Right atrium auricular region (tissue), 2 donors: ENCODE measurements at regions not wholly inside any gene's neighbourhood (a gene's known extent, or its start where the extent isn't known, plus 50 kb on each side); places are given as distances from the start of the nearest gene placed in this dataset.

Experiments used
- DNase-seq: peaks from one replicate; pipeline ENCODE4 v3.0.0-alpha.2; 2019; ENCODE audit warnings: low spot score
- H3K27ac ChIP-seq, 2 donors: fragments of 200-600 bp; sonication (generic); 1 replicate in 1 of 2; 2 replicates in 1 of 2; pipeline ENCODE4 v1.5.1; 2016 to 2019
- H3K27me3 ChIP-seq, 2 donors: fragments of 200-600 bp; sonication (generic); one replicate each; pipeline versions ENCODE4 v1.5.1 to v1.6.0; 2017 to 2019
- H3K36me3 ChIP-seq: fragments of 200-600 bp; sonication (generic); one replicate; pipeline ENCODE4 v1.5.1; 2016
- H3K4me1 ChIP-seq, 2 donors: fragments of 200-600 bp; sonication (generic); one replicate each; pipeline versions ENCODE4 v1.5.1 to v1.6.0; 2017 to 2019
- H3K4me3 ChIP-seq, 2 donors: fragments of 200-600 bp; sonication (generic); 1 replicate in 1 of 2; 2 replicates in 1 of 2; pipeline ENCODE4 v1.5.1; 2017 to 2019; ENCODE audit warnings: mild to moderate bottlenecking in 1 of 2, moderate library complexity in 1 of 2
- H3K9me3 ChIP-seq, 2 donors: fragments of 200-600 bp; sonication (generic); one replicate each; pipeline ENCODE4 v1.5.1; 2019
- TF ChIP-seq, protein P1 (sequence below), 2 donors: fragments of 200-600 bp; sonication (generic); IDR thresholded peaks; one replicate each; pipeline ENCODE4 v1.5.1; 2019; ENCODE audit warnings: antibody characterized with exemption in 2 of 2

DNA sequence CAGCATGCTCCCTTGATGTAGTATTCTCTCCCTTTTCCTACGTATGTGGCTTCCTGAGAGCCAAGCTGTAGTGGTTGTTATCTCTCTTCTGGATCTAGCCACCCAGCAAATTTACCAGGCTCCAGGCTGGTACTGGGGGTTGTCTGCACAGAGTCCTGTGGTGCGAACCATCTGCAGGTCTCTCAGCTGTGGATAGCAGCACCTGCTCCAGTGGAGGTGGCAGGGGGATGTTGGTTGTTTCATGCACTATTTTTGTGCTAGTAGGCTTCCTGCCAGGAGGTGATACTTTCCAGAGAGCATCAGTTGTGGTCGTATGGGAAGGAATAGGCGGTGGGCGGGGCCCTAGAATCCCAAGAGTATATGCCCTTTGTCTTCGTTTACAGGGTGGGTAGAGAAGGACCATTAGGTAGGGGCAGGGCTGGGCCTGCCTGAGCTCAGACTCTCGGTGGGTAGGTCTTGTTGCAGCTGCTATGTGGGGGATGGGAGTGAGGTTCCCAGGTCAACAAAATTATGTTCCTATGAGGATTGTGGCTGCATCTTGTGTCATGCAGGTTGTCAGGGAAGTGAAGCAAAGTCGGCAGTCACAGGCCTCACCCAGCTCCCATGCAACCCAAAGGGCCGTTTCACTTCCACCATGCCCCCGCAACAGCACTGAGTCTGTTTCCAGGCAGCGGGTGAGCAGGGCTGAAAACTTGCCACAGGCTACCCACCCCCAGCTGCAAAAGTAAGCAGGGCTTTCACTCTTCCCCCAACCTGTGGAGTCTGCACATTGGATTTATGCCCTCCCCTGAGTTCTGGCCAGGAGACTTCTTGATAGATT is 1139.5 kb downstream of the BCL11A start:
- TF ChIP-seq, protein P1, sequence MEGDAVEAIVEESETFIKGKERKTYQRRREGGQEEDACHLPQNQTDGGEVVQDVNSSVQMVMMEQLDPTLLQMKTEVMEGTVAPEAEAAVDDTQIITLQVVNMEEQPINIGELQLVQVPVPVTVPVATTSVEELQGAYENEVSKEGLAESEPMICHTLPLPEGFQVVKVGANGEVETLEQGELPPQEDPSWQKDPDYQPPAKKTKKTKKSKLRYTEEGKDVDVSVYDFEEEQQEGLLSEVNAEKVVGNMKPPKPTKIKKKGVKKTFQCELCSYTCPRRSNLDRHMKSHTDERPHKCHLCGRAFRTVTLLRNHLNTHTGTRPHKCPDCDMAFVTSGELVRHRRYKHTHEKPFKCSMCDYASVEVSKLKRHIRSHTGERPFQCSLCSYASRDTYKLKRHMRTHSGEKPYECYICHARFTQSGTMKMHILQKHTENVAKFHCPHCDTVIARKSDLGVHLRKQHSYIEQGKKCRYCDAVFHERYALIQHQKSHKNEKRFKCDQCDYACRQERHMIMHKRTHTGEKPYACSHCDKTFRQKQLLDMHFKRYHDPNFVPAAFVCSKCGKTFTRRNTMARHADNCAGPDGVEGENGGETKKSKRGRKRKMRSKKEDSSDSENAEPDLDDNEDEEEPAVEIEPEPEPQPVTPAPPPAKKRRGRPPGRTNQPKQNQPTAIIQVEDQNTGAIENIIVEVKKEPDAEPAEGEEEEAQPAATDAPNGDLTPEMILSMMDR (IDR thresholded peaks at IDR 0.05), result no peak
- Histone ChIP-seq H3K4me1 (no peaks in the 10 kb centered on the region), H3K27me3 (no peaks in the 10 kb centered on the region), H3K4me3 (no peak overlapping the region), H3K27ac (no peak overlapping the region), H3K9me3 (peaks cover 0 to 24% of the 10 kb centered on the region in 2 donors), H3K36me3 (no peaks in the 10 kb centered on the region)
- no peak for DNase-seq

DNA sequence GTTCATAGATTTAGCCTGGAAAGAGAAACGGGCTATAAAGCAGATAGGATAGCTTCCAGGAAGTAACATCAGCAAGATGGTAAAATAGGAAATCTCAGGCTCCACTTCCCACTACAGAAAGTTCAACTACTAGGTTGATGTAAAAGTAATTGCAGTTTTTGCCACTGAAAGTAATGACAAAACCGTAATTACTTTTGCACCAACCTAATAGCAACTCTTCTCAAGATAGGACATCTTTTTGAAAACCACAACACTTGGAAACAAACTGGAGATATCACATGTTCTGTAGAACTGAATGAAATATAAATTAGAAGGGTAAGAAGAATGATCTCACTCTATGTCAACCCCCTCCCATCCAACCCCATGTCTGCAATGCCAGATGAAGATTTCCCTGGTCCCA is 1154.3 kb downstream of the BCL11A start:
- no peaks in the 10 kb centered on the region for H3K4me1 ChIP-seq
- TF ChIP-seq, protein P1 (IDR thresholded peaks at IDR 0.05), result no peak
- no peak for DNase-seq

DNA sequence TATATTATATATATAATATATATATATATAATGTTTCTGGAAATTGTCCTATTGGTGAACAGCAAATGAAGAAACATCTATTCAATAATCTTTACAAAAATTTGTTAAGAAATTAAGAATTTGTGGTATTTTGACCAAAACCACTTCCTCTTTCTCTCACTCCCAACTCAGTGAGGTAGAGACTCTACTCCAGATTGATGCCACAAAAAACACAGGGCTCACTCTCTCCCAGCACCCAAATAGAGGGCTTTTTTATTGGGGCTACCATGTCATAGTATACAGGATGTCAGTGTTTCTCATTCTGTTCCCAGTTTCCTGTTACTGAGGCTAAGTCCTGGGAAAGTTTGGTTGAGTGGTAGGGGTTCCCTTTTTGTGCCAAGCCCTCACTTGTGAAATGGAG is 1155.4 kb downstream of the BCL11A start:
- no peaks in the 10 kb centered on the region for H3K27me3 ChIP-seq
- no peak overlapping the region for H3K27ac ChIP-seq
- H3K36me3 ChIP-seq, result no peaks in the 10 kb centered on the region
- no peaks in the 10 kb centered on the region for H3K4me1 ChIP-seq
- TF ChIP-seq, protein P1 (IDR thresholded peaks at IDR 0.05), result no peak
- H3K9me3 ChIP-seq, result peaks cover 0 to 2% of the 10 kb centered on the region in 2 donors
- H3K4me3 ChIP-seq, result no peak overlapping the region
- DNase-seq, result no peak

More for the DNA sequence above, 1154.3 kb downstream of the BCL11A start:
- Histone ChIP-seq H3K4me3 (no peak overlapping the region), H3K9me3 (peaks cover 0 to 6% of the 10 kb centered on the region in 2 donors), H3K27ac (no peak overlapping the region), H3K36me3 (no peaks in the 10 kb centered on the region), H3K27me3 (no peaks in the 10 kb centered on the region)

DNA sequence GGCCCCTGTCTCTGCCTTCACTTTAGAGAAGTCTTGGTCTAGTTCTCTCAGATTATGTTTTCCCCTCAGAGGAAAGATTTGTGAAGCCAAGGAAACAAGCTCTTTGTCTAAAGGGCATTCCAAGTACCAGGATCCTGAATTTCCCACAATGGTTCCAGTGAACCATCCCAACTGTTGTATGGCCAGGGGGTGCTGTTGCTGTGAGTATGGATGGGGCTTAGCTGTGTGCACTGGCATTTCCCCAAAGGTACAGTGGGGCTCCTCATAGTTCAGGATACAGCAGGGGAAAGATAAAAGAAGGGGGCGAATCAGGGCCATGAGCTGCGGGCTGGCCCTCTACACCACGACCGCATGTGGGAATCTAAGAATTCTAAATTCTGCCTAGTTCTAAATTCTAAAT is 1154.0 kb upstream of the FANCL start:
- no peaks in the 10 kb centered on the region for H3K4me1 ChIP-seq
- H3K27me3 ChIP-seq, result no peaks in the 10 kb centered on the region
- TF ChIP-seq, protein P1 (IDR thresholded peaks at IDR 0.05), result no peak

DNA sequence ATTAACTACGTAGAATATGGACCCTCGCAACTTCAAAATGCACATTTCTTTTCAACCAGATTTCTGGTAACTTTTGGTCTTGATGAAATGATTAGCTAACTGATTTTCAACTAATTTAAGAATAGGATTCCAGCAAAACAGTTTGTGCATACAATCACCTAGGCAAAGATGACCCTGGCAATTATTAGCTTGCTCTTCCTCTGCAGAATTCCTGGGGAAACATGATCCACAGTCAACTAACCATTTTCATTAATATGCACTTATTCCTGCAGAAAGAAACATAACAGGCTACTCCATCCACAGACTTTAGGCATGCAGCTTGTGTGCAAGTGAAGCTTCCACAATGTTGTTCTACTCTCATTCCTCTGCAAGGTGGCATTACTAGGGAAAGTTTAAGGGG is 1150.8 kb upstream of the FANCL start:
- Histone ChIP-seq H3K9me3 (no peaks in the 10 kb centered on the region), H3K4me1 (no peaks in the 10 kb centered on the region), H3K27ac (no peak overlapping the region), H3K4me3 (no peak overlapping the region), H3K36me3 (no peaks in the 10 kb centered on the region), H3K27me3 (no peaks in the 10 kb centered on the region)
- no peak for DNase-seq
- TF ChIP-seq, protein P1 (IDR thresholded peaks at IDR 0.05), result no peak

More for the DNA sequence above, 1154.0 kb upstream of the FANCL start:
- H3K36me3 ChIP-seq, result no peaks in the 10 kb centered on the region
- no peak for DNase-seq
- H3K4me3 ChIP-seq, result no peak overlapping the region
- no peaks in the 10 kb centered on the region for H3K9me3 ChIP-seq
- no peak overlapping the region for H3K27ac ChIP-seq

DNA sequence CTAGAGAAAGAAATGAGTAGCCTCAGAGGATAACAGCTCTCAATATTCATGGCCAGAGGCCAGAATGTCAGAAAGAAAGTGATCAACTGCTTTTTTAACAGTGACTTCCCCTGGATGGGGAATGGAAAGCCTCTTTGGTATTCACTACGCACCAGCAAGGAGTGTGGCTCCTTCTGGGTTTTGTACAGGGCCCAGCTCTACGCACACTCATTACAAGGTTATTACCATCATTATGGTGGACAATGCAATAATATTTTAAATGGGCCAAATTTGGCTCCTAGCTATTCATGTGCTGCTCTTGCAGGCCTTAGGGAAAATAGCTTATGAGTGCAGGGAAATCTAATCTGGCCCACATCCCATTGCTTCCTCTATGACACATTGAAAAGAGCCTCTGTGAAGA is 1149.5 kb upstream of the FANCL start:
- no peaks in the 10 kb centered on the region for H3K9me3 ChIP-seq
- H3K27ac ChIP-seq, result no peak overlapping the region
- no peaks in the 10 kb centered on the region for H3K27me3 ChIP-seq
- H3K4me3 ChIP-seq, result no peak overlapping the region
- TF ChIP-seq, protein P1 (IDR thresholded peaks at IDR 0.05), result no peak
- H3K36me3 ChIP-seq, result no peaks in the 10 kb centered on the region
- DNase-seq, result no peak
- H3K4me1 ChIP-seq, result no peaks in the 10 kb centered on the region
